HG02610 (cell line): ENCODE measurements at regions not wholly inside any gene's neighbourhood (a gene's known extent, or its start where the extent isn't known, plus 50 kb on each side); places are given as distances from the start of the nearest gene placed in this dataset.
"Not testable (repeated sequence)": the region's sequence is repeated elsewhere in the genome, so short reads cannot be mapped to it uniquely, and the experiment has no call there.

Experiments
- ATAC-seq: cut with Tn5 transposase; IDR thresholded peaks from one replicate; pipeline ENCODE4 v1.9.1; 2021; ENCODE audit warnings: mild to moderate bottlenecking, moderate library complexity; ENCODE audit not compliant: unreplicated experiment

- no peak for ATAC-seq
Observed at GRCh38 chr6:6966569-6966968, 141.2 kb upstream of the RREB1 start.

DNA sequence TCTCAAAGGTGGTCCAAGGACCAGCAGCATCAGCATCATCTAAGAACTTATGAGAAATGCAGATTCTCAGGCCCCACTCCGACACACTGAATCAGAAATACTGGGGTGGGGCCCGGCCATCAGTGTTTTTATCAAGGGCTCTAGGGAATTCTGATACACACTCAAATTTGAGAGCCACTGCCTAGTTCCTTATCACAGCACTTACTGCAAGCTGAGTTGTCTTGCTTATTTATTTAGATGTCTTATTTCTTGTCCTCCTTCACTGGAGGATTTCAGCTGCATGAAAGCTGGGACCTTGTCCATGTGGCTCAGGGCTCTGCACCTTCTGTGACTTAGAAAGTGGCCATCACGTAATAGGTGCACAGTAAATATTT is 139.4 kb upstream of the RREB1 start:
- ATAC-seq, result no peak

DNA sequence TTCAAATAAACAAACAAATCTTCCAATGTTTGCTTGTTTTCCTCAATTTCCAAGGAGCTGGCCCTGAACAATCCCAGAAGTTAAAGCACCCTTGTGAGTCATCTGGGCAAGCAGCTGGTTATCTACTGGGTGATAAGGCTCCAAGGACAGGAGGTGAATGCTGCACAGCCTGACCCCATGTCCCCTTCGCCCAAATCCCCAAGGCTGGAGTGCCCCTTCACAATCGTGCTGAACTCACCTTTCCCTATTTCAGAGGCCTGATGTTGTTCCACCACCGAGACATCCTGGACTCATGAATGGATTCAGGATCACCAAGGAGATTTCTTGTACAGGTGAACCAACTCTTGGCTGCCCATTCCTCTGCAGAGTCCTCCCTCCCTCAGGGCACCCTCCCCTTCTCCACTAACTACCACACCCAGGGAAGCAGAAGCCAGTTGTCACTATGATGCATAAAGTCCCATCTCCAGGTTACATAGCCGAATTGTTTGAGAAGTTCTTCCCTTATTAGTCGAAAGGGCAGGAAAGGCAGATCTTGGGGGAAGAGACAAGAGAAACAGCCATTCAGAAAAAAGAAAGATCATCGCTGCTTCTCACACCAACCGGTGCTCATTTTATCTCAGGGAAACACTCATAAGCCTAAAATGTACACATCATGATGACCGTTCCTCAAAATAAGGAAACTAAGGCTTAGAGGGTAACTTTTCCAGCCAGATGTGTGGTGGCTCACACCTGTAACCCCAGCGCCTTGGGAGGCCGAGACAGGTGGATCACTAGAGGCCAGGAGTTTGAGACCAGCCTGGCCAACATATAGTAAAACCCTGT is 138.8 kb upstream of the RREB1 start:
- ATAC-seq, result no peak

GRCh38 chr6:6969761-6970223 is 138.0 kb upstream of the RREB1 start:
- ATAC-seq, result no peak

DNA sequence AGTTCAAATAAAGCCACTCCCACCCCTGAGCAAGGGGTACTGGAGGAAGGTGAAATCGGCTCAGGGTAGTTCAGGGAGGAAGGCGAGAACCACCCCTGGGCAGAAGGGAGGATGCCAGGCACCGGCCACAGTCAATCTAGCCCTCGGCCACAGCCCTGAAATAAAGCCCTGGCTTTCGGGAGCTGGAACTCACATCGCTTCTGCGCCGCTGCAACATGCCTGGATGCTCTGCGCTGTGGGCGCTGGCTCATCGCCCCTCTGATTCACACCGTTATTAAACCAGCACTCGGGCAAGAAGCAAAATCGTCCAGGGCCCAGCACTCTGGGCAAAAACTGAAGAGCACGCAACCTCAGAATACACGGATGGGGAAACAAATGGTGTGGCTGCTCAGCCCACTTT is 136.9 kb upstream of the RREB1 start:
- ATAC-seq, result no peak

DNA sequence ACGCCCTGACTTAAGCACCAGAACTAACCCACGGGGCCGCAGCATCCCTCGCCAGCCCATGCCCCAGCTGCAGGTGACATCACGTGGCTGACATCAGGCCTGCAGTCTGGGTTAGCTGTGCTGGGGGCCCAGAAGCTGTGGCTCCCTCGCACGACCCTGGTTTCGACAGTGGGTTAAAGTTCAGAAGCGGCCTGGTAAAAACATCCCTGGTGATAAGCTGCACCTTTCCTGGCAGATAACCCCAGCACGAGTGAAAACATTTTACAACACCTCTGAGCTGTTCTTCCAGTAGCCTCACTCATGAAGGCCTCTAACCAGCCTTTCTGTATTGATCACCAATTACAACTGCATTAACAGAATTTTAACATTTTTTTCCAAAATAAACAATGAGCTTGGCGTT is 136.4 kb upstream of the RREB1 start:
- ATAC-seq, result no peak

GRCh38 chr6:6972456-6972855 is 135.3 kb upstream of the RREB1 start:
- ATAC-seq, result no peak

- no peak for ATAC-seq
Observed at GRCh38 chr6:6973721-6974120, 134.0 kb upstream of the RREB1 start.

DNA sequence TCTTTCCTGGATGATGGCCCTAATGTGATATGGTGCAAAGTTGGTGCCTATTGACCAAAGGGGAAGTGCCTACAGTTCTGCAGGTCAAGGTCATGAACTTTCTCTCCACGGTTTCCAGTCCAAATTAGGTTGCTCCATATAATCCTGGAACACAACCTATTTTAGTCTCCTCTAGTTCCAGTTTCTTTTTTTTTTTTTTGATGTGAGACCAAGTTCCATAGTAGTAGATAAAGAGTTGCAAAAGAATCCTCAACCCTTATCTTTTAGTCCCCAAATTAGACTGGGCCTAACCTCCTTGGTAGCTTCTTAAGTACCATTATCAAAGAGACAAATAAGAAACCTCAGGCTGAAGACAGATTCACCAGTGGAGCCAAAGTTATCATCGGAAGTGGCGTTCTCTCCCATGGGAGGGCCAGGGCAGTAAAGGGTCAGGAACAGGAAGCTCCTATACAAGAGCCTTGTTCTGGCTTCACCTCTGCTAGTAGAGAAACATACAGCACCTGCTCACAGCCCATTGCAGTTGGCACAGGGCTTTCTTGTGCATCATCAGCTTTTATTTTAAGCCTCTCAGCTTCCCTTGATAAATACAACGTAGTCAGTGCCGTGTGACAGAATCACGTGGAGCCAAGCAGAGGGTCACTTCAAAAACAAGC is 132.2 kb upstream of the RREB1 start:
- no peak for ATAC-seq

DNA sequence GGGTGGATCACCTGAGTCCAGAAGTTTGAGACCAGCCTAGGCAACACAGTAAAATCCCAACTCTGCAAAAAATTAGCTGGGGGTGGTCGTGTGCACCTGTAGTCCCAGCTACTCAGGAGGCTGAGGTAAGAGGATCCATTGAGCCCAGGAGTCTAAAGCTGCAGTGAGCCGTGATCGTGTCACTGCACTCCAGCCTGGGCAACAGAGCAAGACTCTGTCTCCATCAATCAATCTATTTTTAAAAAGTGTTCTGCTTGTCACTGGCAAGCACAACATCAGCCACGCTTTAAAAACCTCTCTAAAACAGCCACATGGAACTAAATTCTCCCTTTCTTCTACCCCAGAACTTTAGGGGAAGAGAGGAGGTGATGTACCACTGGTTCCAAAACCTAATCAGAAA is 131.6 kb upstream of the RREB1 start:
- no peak for ATAC-seq

DNA sequence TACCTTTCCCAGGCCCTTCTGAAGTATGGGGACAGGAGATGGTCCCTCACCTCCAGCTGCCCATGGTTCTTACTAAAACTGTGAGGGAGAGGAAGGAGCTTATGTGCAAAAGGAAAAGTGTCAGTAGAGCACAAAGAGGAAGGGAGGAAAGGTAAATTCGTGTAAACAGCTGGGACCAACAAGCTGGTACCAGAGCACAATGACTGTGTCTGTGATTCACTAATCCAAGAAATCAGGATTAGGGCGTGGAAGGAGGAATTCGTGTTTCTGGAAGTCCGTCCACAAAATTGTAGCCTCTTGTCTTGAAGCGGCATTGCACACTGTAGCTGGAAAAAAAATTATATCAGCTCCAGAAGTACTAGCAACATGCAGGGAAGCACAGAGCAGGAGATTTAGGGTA is 129.0 kb upstream of the RREB1 start:
- ATAC-seq, result no peak

DNA sequence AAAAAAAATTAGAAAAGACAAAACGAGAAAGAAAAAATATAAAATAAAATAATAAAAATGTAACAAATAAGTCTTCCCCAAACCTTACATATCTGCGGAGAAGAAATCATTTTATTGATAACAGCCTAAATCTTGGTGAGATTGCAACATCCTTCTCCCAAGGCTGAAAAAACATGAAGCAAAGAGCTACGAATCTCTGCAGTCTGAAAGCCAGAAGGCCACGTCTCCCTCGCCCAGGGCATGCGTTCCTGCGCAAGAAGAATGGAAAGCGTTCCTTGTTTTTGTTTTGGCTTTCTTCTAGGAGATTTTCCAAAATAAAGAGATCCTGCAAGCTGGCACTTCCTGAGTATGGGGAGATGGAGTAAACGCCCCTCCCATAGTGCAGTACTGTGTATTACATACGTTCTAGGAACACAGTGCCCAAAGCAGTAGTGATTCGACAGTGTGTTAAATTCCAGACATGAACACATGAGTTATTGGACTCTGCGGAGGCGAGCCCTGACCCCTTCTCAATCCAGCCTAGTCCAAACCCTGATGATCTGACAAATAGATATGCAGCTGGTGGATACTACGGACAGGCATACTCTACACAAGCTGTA is 126.7 kb upstream of the RREB1 start:
- ATAC-seq, result no peak

DNA sequence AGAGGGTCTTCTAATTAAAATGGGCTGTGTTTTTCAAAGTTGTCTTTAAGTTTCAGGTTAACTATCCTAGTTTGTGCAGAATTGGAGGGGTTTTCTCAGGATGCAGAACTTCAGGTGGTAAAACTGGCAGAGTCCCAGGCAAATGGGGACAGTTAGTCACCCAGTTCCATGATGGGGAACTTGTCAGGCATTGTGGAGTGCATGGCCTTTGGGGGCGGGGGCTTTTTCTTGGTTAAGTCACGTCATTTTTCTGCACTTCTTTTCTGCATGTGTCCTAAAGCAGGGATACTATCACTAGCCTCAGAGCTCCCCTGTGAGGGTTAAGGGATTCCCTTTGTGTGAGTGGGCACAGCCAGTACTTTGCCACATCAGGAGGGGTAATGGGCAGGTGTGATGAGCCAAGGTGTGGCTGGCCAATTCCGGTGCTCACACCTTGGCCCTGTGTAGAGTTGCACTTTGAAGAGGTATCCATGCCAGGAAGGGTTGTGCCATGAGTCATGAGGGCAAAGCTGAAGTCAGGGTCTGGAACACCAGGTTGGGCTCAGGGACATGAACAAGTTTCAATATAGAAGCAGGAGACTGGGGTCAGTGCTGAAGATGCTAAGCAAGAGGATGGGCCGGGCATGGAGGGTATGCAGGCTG is 126.0 kb upstream of the RREB1 start:
- no peak for ATAC-seq

DNA sequence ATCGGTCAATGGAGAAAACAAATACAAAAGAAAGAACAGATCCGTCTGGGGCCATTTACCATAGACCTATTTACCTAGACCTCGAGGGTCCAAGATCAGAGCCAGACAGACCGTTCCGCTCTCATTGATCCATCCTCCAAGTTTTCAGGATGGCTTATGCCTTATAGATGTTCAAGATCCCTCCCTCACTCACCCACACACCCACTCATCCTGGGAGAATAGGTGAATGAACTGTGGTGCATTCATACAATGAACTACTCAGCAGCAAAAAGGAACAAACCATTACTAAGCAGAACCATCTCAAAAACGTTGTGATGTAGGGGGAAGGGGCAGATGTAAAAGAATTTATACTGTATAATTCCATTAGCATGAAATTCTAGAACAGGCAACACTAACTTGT is 125.1 kb upstream of the RREB1 start:
- no peak for ATAC-seq

DNA sequence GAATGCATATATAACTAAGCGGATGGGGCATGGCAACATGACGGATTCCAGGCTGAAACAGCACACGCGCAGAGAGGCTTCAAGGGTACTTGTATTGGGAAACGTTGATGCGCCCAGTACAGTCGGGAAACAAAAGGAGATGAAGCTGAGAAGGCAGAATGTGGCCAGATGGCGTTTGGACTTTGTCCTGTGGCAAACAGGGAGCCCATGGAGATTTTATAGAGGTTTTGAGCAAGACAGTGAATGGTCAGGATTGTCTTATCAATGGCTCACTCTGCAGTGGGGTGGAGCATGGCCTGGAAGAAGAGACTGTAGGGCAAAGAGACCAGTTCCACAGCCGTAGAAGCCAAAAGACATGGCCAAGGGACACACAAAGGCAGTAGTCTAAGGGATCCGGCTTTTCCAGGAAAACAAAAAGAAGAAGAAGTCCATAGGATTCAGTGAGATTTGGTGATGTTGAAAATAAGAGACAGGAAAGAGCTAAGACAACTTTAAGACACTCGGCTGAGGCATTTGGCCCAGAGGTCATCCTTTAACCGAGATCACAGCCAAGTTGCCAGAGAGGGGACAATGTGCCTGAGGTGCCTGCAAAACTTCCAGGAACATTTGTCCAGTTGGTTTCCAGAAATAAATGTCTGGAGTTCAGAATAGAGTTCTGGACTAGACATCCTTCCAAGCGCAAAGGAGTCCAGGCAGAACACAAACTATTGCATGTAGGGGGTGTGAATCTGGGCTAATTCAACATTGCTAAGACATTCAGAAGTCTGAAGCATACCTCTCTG is 123.0 kb upstream of the RREB1 start:
- ATAC-seq, result no peak

GRCh38 chr6:6986344-6986743 is 121.4 kb upstream of the RREB1 start:
- no peak for ATAC-seq

DNA sequence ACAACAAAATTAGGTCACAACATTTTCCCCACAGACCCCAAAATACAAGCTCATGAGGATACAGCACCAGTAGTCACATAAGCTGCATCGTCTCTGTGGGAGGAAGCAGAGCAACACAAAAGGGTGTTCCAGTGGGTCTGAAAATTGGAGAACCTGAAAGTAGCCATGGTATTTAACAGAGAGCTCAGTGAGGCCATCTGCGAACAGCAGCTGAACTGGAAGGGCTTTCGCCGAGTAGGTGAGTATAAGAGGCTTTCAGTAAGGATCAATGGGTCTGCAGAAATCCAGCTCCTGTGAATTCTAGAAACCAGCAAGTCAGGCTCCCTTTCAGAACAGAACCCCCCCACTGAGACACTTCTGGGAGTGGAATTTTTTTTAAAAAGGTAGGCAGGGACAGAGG is 120.0 kb upstream of the RREB1 start:
- no peak for ATAC-seq

GRCh38 chr6:6990059-6990458 is 117.7 kb upstream of the RREB1 start:
- ATAC-seq, result not testable (repeated sequence)

DNA sequence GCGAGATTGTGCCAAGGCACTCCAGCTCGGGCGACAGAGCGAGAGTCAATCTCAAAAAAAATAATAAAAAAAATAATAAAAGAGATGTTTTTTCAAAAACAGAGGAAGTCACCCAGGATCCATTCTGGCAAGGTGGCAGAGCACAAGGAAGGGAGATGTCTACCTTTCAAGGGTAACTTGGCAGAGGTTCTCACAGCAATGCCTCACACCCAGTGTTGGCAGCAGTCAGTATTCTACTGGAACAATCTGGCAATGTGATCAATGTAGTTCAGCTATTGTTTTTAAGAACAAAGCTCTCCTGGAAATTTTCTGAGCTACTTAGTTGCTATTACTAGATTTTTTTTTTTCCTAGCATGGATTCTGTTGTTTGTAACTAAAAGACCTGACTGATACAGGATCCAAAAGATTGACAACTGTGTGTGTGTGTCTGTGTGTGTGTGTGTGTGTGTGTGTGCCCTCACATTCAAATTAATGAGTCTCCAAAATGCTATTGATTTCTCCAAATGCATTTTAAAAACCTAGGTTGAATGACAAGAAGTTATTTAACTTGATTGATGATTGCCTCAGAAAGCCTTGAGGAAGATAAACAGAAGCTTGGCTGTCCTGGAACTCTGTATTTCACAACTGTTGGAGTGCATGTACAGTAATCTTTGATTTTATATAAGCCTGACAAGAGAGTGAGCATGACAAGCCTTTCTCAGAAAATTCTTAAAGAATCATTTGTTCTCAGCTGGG is 114.1 kb upstream of the RREB1 start:
- ATAC-seq, result no peak

DNA sequence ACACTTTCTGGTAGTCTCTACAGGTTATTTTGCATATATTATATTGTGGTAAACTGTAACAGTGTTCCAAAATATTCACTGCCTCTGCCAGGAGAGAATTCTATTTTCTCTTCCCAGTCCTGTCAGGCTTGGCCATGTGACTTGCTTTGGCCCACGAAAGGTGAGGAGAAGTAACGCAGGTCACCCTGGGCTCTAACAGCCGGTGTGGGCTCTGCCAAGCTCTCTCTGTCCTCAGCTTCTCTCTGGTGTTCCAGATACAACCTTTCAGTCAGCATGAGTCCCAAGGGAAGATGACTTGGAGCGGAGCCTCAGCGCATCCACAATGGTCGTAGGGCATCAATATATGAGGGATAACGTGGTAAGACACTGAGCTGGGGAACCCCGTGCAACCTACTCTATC is 113.0 kb upstream of the RREB1 start:
- ATAC-seq, result no peak
